ENCODE measurements at regions not wholly inside any gene's neighbourhood (a gene's known extent, or its start where the extent isn't known, plus 50 kb on each side); places are given as distances from the start of the nearest gene placed in this dataset.

- Mint-ChIP-seq H3K27ac (peak overlapping the region; percentile 69; the same call in 1 of the 2 replicates), H3K36me3 (peaks cover 38% of the 10 kb centered on the region), H3K4me3 (no peak overlapping the region), H3K9me3 (peaks cover 46% of the 10 kb centered on the region), H3K27me3 (ENCODE audit: low read depth) (peaks cover 10% of the 10 kb centered on the region; the same call in 1 of the 2 replicates), H3K4me1 (peaks cover 14% of the 10 kb centered on the region)
- ATAC-seq: no peak
- ChIA-PET POLR2A (no interaction called here), CTCF (no interaction called here)
- TF ChIP-seq GRHL2 (CRISPR knock-in tag; IDR thresholded peaks at IDR 0.05; ENCODE audit: insufficient replicate concordance, severe bottlenecking) (no peak), ZNF121 (CRISPR knock-in tag; IDR thresholded peaks at IDR 0.05) (no peak), CREM (CRISPR knock-in tag; IDR thresholded peaks at IDR 0.05) (no peak), ZNF416 (CRISPR knock-in tag; IDR thresholded peaks at IDR 0.05) (no peak), PRRX2 (CRISPR knock-in tag; IDR thresholded peaks at IDR 0.05) (no peak), RORB (CRISPR knock-in tag; IDR thresholded peaks at IDR 0.05) (no peak), JUN (CRISPR knock-in tag; IDR thresholded peaks at IDR 0.05) (no peak), TEAD1 (CRISPR knock-in tag; IDR thresholded peaks at IDR 0.05) (no peak), ZNF671 (CRISPR knock-in tag; IDR thresholded peaks at IDR 0.05) (no peak), ZNF512 (CRISPR knock-in tag; IDR thresholded peaks at IDR 0.05; ENCODE audit: borderline replicate concordance) (no peak), NFYB (CRISPR knock-in tag; conservative IDR thresholded peaks at IDR 0.05; ENCODE audit: low read depth) (no peak), ZNF396 (CRISPR knock-in tag; IDR thresholded peaks at IDR 0.05; ENCODE audit: borderline replicate concordance) (no peak), SMAD3 (CRISPR knock-in tag; IDR thresholded peaks at IDR 0.05; ENCODE audit: borderline replicate concordance) (no peak), ARID4B (CRISPR knock-in tag; IDR thresholded peaks at IDR 0.05; ENCODE audit: borderline replicate concordance) (no peak), SP1 (CRISPR knock-in tag; conservative IDR thresholded peaks at IDR 0.05) (no peak)
- TF ChIP-seq, protein P1, sequence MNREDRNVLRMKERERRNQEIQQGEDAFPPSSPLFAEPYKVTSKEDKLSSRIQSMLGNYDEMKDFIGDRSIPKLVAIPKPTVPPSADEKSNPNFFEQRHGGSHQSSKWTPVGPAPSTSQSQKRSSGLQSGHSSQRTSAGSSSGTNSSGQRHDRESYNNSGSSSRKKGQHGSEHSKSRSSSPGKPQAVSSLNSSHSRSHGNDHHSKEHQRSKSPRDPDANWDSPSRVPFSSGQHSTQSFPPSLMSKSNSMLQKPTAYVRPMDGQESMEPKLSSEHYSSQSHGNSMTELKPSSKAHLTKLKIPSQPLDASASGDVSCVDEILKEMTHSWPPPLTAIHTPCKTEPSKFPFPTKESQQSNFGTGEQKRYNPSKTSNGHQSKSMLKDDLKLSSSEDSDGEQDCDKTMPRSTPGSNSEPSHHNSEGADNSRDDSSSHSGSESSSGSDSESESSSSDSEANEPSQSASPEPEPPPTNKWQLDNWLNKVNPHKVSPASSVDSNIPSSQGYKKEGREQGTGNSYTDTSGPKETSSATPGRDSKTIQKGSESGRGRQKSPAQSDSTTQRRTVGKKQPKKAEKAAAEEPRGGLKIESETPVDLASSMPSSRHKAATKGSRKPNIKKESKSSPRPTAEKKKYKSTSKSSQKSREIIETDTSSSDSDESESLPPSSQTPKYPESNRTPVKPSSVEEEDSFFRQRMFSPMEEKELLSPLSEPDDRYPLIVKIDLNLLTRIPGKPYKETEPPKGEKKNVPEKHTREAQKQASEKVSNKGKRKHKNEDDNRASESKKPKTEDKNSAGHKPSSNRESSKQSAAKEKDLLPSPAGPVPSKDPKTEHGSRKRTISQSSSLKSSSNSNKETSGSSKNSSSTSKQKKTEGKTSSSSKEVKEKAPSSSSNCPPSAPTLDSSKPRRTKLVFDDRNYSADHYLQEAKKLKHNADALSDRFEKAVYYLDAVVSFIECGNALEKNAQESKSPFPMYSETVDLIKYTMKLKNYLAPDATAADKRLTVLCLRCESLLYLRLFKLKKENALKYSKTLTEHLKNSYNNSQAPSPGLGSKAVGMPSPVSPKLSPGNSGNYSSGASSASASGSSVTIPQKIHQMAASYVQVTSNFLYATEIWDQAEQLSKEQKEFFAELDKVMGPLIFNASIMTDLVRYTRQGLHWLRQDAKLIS (CRISPR knock-in tag; IDR thresholded peaks at IDR 0.05; ENCODE audit: borderline replicate concordance): no peak
- TF ChIP-seq, protein P2, sequence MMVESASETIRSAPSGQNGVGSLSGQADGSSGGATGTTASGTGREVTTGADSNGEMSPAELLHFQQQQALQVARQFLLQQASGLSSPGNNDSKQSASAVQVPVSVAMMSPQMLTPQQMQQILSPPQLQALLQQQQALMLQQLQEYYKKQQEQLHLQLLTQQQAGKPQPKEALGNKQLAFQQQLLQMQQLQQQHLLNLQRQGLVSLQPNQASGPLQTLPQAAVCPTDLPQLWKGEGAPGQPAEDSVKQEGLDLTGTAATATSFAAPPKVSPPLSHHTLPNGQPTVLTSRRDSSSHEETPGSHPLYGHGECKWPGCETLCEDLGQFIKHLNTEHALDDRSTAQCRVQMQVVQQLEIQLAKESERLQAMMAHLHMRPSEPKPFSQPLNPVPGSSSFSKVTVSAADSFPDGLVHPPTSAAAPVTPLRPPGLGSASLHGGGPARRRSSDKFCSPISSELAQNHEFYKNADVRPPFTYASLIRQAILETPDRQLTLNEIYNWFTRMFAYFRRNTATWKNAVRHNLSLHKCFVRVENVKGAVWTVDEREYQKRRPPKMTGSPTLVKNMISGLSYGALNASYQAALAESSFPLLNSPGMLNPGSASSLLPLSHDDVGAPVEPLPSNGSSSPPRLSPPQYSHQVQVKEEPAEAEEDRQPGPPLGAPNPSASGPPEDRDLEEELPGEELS (CRISPR knock-in tag; IDR thresholded peaks at IDR 0.05): no peak
- TF ChIP-seq, protein P3, sequence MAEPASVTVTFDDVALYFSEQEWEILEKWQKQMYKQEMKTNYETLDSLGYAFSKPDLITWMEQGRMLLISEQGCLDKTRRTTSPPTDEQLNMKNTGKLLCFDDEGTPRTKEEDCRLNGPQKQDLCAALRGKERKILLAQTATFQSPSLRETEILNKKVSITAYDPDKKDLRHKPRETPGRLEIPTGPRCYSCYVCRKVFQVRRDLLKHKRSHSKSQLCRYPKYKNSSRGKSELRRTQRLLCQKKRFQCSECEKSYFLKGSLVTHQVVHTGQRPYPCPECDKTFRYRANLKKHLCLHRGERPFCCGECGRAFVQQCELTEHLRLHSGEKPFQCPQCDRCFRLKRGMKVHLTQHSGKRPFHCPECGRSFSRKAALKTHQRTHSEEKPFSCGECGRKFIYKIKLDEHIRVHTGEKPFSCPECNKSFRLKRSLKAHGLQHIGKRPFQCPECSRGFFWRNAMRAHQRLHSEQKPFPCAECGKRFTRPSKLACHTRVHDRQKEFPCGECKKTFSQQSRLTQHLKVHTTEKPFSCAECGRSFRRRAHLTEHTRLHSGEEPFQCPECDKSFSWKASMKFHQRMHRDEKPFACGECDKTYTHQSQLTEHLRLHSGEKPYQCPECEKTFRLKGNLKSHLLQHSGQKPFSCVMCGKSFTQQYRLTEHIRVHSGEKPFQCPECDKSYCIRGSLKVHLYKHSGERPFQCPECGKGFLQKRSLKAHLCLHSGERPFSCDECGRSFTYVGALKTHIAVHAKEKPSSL (CRISPR knock-in tag; conservative IDR thresholded peaks at IDR 0.05): no peak
- no peak for DNase-seq (ENCODE audit: low spot score)
Measured at GRCh38 chr13:106835477-106835876, 267.5 kb upstream of the ARGLU1 start.
